ENCODE measurements at regions not wholly inside any gene's neighbourhood (a gene's known extent, or its start where the extent isn't known, plus 50 kb on each side); places are given as distances from the start of the nearest gene placed in this dataset.

DNA sequence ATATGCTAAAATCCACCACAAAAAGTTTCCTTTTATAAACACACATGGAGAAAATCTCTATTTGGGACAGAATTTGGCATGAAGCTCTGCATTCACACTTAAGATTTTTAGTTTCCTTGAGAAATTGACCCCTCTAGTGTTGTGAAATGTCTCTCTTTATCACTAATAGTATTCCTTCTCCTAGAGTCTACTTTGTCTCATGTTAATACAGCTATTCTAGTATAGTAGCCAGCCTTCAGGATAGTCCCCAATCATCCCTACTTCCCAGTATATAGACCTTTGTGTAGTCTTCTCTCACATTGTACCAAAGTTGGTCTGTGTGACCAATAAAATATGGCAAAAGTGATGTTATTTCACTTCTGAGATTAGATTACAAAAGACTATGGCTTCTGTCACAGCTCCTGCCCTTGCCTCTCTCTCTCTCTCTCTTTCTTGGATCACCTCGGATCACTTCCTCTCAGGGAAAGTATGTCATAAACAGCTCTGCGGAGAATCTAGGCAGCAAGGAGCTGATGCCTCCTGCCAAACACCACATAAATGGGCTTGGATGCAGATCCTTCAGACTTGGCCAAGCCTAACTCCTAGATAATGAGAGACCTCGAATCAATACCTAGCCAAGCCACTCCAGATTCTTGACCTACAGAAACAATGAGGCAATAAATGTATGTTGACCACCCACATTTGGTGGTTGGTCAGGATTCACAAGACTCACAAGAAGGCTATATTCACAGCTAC lies 59.7 kb upstream of the NABP1 start:
- TF ChIP-seq, protein P1, sequence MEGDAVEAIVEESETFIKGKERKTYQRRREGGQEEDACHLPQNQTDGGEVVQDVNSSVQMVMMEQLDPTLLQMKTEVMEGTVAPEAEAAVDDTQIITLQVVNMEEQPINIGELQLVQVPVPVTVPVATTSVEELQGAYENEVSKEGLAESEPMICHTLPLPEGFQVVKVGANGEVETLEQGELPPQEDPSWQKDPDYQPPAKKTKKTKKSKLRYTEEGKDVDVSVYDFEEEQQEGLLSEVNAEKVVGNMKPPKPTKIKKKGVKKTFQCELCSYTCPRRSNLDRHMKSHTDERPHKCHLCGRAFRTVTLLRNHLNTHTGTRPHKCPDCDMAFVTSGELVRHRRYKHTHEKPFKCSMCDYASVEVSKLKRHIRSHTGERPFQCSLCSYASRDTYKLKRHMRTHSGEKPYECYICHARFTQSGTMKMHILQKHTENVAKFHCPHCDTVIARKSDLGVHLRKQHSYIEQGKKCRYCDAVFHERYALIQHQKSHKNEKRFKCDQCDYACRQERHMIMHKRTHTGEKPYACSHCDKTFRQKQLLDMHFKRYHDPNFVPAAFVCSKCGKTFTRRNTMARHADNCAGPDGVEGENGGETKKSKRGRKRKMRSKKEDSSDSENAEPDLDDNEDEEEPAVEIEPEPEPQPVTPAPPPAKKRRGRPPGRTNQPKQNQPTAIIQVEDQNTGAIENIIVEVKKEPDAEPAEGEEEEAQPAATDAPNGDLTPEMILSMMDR (IDR thresholded peaks at IDR 0.05; ENCODE audit: control insufficient read depth, insufficient read depth, low read depth, low read length, missing control alignments): no peak
- DNase-seq (ENCODE audit: low read depth): no peak
- no peak overlapping the region for H3K4me3 ChIP-seq (ENCODE audit: control insufficient read depth, low read depth, low read length)

DNA sequence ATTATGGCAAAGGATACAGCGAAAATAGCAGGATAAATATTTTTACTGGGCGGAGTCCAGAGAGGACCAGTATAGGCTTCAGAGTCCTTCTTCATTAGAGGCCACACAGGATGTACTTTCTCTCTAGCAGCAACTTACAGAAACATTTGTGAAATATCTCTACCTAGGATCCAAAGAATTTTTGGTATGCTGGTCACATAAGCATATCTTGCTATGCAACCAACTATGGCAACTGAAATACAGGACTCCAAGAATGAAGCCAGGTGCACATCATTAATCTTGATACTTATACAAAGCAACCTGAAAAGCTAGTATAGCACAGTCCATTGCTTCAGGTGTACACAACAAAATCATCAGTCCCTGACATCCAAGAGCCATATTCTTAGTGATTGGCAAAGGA lies 59.1 kb upstream of the NABP1 start:
- H3K4me3 ChIP-seq (ENCODE audit: control insufficient read depth, low read depth, low read length): no peak overlapping the region
- no peak for DNase-seq (ENCODE audit: low read depth)
- TF ChIP-seq, protein P1 (IDR thresholded peaks at IDR 0.05; ENCODE audit: control insufficient read depth, insufficient read depth, low read depth, low read length, missing control alignments): no peak

DNA sequence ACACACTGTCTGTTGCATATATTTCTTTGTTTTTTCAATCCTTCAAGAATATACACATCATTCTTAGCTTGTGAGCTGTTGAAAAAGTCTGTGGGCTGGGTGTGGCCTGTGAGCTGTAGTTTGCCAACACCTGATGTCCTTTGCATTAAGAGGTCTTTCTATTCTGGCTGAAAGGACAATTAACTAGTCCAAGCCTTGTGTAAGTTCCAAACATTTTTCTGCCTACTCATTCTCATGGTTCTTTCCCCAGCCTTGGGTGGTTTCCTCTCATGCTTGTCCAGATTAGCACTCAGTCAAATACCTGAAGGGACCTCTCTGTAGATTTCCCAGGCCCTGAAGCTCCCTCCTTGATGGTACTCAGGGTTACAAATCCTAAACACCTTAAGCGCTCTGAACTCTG lies 57.8 kb upstream of the NABP1 start:
- no peak for DNase-seq (ENCODE audit: low read depth)
- no peak overlapping the region for H3K4me3 ChIP-seq (ENCODE audit: control insufficient read depth, low read depth, low read length)
- TF ChIP-seq, protein P1 (IDR thresholded peaks at IDR 0.05; ENCODE audit: control insufficient read depth, insufficient read depth, low read depth, low read length, missing control alignments): no peak

DNA sequence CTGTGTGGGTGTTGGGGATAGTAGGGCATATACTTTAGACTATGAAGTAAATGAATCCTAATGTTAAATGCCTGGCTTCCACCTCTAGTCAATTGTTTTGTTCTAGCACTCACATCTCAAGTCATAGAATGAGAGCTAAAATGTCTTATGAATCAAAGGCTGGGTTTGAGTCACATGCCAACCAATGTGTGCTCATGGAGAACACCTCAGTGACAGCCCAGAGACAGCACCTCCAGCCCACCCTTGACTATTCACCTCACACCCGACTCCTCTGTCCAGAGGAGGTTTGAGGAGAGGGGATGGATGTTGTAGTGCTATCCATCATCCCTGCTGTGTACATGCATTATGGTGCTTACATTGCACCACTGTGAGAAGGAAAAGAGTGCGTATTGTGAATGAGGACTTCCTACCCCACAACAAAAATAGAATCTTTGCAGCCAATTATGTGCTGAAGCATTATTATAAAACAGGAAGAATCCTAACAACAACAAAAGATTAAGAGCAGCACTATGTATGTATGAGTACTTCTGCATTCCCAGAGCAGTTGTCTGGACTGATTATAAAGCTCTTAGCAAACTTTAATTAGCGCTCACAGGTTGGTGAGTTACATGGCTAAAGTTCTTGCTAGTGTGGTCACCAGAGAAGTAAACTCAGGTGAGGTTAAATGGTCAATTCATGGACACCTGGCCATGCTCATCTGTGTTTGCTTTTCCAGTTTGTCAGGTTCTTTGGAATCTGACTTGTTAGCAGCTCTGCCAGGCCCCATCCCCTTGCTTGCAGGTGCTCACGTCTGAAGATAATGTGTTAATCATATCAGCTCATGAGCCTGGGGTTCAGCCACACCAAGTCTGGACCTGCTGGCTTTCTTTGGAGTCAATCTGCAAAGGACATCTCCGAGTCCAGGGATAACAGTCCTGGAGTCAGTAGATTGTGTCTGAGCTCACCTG lies 55.3 kb upstream of the NABP1 start:
- H3K4me3 ChIP-seq (ENCODE audit: control insufficient read depth, low read depth, low read length): no peak overlapping the region
- no peak for DNase-seq (ENCODE audit: low read depth)
- TF ChIP-seq, protein P1 (IDR thresholded peaks at IDR 0.05; ENCODE audit: control insufficient read depth, insufficient read depth, low read depth, low read length, missing control alignments): no peak

DNA sequence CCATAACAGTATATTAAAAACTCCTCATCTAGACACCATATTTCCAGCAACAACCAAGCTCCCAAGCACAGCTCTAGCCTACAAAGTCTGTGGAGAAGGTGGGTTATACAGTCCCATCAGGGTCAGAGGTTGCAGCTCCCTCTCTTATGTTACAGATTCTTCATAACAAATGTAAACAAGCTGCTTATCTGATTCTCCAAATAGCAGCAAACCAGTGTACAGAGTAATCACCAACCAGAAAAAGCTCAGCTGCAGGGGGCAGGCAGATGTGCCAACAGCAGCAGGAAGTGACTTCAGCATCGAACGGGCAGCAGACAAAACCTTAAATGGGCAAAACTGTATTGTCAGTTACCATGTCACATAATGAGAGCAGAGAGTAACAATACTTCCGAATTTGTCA lies 52.9 kb upstream of the NABP1 start:
- TF ChIP-seq, protein P1 (IDR thresholded peaks at IDR 0.05; ENCODE audit: control insufficient read depth, insufficient read depth, low read depth, low read length, missing control alignments): no peak
- no peak for DNase-seq (ENCODE audit: low read depth)
- no peak overlapping the region for H3K4me3 ChIP-seq (ENCODE audit: control insufficient read depth, low read depth, low read length)

DNA sequence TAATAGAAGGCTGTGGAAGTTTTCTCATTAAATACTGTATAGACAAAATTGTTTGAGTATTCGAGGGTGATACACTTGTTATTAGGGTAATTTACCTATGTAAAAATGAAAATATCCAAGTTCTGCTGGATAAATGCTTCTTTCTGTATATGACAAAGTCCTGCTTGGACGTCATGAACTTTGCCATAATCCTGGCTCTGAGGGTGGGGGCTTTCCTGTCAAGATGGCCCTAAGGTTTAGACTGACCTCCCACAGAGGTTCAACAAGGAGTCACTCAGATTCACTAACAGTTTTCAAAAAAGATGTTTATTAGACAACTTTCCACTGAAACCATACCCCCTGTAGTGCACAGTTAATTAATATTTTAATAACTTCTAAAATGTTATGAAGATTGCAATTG lies 52.5 kb upstream of the NABP1 start:
- TF ChIP-seq, protein P1 (IDR thresholded peaks at IDR 0.05; ENCODE audit: control insufficient read depth, insufficient read depth, low read depth, low read length, missing control alignments): no peak
- no peak overlapping the region for H3K4me3 ChIP-seq (ENCODE audit: control insufficient read depth, low read depth, low read length)
- no peak for DNase-seq (ENCODE audit: low read depth)
